HEK293 (cell line): ENCODE measurements at regions not wholly inside any gene's neighbourhood (a gene's known extent, or its start where the extent isn't known, plus 50 kb on each side); places are given as distances from the start of the nearest gene placed in this dataset.

Experiments
- YY2 ChIP-seq: fragments of 450-650 bp; formaldehyde crosslinking; IDR thresholded peaks from 2 replicates; pipeline ENCODE4 v1.5.1; 2016; ENCODE audit warnings: missing biosample characterization, missing genetic modification characterization
- ZBTB8A ChIP-seq: fragments of 450-650 bp; formaldehyde crosslinking; IDR thresholded peaks from 2 replicates; pipeline ENCODE4 v1.5.1; 2016; ENCODE audit warnings: missing biosample characterization, missing genetic modification characterization
- ZNF24 ChIP-seq: fragments of 450-650 bp; formaldehyde crosslinking; IDR thresholded peaks from 2 replicates; pipeline ENCODE4 v1.5.1; 2016; ENCODE audit warnings: missing biosample characterization, missing genetic modification characterization
- TF ChIP-seq, protein P1 (sequence below): fragments of 450-650 bp; formaldehyde crosslinking; IDR thresholded peaks from 2 replicates; pipeline ENCODE4 v1.5.1; 2016; ENCODE audit warnings: missing biosample characterization, missing genetic modification characterization
- TF ChIP-seq, protein P2 (sequence below): fragments of 450-650 bp; formaldehyde crosslinking; IDR thresholded peaks from 2 replicates; pipeline ENCODE4 v1.5.1; 2016; ENCODE audit warnings: missing biosample characterization, missing genetic modification characterization, low read depth

DNA sequence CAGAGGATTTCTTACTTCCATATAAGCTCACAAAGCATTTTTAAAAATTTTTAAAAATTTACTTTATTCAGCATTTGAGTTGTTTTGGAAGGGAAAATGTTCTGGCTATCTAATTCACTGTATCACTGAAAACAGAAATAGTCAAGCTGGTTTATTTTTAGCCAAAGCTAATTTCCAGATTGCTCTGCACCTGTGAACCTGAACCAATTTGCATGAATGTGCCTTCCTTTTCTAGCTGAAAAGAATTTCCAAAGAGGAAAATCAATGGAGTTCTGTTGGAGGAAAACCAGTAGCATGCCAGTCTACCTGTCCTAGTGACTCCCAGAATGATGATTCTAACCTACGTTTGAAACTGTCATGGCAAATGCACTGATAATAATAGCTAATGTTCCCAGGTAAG, 134.2 kb upstream of the LIPC start:
- TF ChIP-seq ZBTB8A (no peak), YY2 (tag by site-specific recombination) (no peak), ZNF24 (tag by site-specific recombination) (no peak)
- TF ChIP-seq, protein P1, sequence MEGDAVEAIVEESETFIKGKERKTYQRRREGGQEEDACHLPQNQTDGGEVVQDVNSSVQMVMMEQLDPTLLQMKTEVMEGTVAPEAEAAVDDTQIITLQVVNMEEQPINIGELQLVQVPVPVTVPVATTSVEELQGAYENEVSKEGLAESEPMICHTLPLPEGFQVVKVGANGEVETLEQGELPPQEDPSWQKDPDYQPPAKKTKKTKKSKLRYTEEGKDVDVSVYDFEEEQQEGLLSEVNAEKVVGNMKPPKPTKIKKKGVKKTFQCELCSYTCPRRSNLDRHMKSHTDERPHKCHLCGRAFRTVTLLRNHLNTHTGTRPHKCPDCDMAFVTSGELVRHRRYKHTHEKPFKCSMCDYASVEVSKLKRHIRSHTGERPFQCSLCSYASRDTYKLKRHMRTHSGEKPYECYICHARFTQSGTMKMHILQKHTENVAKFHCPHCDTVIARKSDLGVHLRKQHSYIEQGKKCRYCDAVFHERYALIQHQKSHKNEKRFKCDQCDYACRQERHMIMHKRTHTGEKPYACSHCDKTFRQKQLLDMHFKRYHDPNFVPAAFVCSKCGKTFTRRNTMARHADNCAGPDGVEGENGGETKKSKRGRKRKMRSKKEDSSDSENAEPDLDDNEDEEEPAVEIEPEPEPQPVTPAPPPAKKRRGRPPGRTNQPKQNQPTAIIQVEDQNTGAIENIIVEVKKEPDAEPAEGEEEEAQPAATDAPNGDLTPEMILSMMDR (tag by site-specific recombination), result no peak
- TF ChIP-seq, protein P2, sequence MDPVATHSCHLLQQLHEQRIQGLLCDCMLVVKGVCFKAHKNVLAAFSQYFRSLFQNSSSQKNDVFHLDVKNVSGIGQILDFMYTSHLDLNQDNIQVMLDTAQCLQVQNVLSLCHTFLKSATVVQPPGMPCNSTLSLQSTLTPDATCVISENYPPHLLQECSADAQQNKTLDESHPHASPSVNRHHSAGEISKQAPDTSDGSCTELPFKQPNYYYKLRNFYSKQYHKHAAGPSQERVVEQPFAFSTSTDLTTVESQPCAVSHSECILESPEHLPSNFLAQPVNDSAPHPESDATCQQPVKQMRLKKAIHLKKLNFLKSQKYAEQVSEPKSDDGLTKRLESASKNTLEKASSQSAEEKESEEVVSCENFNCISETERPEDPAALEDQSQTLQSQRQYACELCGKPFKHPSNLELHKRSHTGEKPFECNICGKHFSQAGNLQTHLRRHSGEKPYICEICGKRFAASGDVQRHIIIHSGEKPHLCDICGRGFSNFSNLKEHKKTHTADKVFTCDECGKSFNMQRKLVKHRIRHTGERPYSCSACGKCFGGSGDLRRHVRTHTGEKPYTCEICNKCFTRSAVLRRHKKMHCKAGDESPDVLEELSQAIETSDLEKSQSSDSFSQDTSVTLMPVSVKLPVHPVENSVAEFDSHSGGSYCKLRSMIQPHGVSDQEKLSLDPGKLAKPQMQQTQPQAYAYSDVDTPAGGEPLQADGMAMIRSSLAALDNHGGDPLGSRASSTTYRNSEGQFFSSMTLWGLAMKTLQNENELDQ (tag by site-specific recombination), result no peak
